Gastrocnemius medialis (tissue), 4 donors: ENCODE measurements at regions not wholly inside any gene's neighbourhood (a gene's known extent, or its start where the extent isn't known, plus 50 kb on each side); places are given as distances from the start of the nearest gene placed in this dataset.

Experiments
- POLR2A ChIP-seq, 2 donors: fragments of 450-650 bp; IDR thresholded peaks; one replicate each; pipeline ENCODE4 v1.6.1; 2017; ENCODE audit warnings: antibody characterized with exemption in 2 of 2, mild to moderate bottlenecking in 2 of 2, moderate library complexity in 2 of 2
- TF ChIP-seq, protein P1 (sequence below), 5 experiments: fragments of 450-650 bp in 3 of 5; fragments of 200-600 bp in 2 of 5; sonication (generic) in 2 of 5; IDR thresholded peaks in 4 of 5; conservative IDR thresholded peaks in 1 of 5; 1 replicate in 4 of 5; 2 replicates in 1 of 5; pipeline ENCODE4 v1.5.1; 2016 to 2019; ENCODE audit warnings: antibody characterized with exemption in 5 of 5, mild to moderate bottlenecking in 3 of 5, moderate library complexity in 3 of 5

GRCh38 chr22:48596111-48596850, 1231.4 kb downstream of the BRD1 start:
- TF ChIP-seq, protein P1, sequence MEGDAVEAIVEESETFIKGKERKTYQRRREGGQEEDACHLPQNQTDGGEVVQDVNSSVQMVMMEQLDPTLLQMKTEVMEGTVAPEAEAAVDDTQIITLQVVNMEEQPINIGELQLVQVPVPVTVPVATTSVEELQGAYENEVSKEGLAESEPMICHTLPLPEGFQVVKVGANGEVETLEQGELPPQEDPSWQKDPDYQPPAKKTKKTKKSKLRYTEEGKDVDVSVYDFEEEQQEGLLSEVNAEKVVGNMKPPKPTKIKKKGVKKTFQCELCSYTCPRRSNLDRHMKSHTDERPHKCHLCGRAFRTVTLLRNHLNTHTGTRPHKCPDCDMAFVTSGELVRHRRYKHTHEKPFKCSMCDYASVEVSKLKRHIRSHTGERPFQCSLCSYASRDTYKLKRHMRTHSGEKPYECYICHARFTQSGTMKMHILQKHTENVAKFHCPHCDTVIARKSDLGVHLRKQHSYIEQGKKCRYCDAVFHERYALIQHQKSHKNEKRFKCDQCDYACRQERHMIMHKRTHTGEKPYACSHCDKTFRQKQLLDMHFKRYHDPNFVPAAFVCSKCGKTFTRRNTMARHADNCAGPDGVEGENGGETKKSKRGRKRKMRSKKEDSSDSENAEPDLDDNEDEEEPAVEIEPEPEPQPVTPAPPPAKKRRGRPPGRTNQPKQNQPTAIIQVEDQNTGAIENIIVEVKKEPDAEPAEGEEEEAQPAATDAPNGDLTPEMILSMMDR (IDR thresholded peaks at IDR 0.05 in 4 of 5, conservative IDR thresholded peaks at IDR 0.05 in 1 of 5) = no peak
- no peak for TF ChIP-seq POLR2A (IDR thresholded peaks at IDR 0.05)
